ENCODE measurements at regions not wholly inside any gene's neighbourhood (a gene's known extent, or its start where the extent isn't known, plus 50 kb on each side); places are given as distances from the start of the nearest gene placed in this dataset.

- no peak overlapping the region for H3K4me3 ChIP-seq (ENCODE audit: low read depth, poor library complexity, severe bottlenecking)
- DNase-seq (ENCODE audit: low spot score in 2 of 2): no peak
- intact Hi-C loops (cut with DNase I; ENCODE audit: low total_unique reads): no loop called here
- WGBS, 2 donors: 65 to 77% methylated on average over 12 of the region's 12 CpGs
- TF ChIP-seq POLR2A (IDR thresholded peaks at IDR 0.05) (no peak), CTCF (IDR thresholded peaks at IDR 0.05) (no peak)
These were observed 118.6 kb downstream of the INHBB start for GRCh38 chr2:120464448-120464931.

GRCh38 chr2:120465012-120465700 is 119.2 kb downstream of the INHBB start:
- no peak overlapping the region for H3K4me3 ChIP-seq (ENCODE audit: low read depth, poor library complexity, severe bottlenecking)
- intact Hi-C loops (cut with DNase I; ENCODE audit: low total_unique reads): no loop called here
- WGBS, 2 donors: 94 to 100% methylated on average over 8 to 10 of the region's 11 CpGs
- DNase-seq (ENCODE audit: low spot score in 2 of 2): no peak
- no peak for TF ChIP-seq CTCF (IDR thresholded peaks at IDR 0.05)
- no peak for TF ChIP-seq POLR2A (IDR thresholded peaks at IDR 0.05)

GRCh38 chr2:120465701-120465988 is 119.7 kb downstream of the INHBB start:
- intact Hi-C loops (cut with DNase I; ENCODE audit: low total_unique reads): no loop called here
- no peak overlapping the region for H3K4me3 ChIP-seq (ENCODE audit: low read depth, poor library complexity, severe bottlenecking)
- TF ChIP-seq POLR2A (IDR thresholded peaks at IDR 0.05) (no peak), CTCF (IDR thresholded peaks at IDR 0.05) (no peak)

GRCh38 chr2:120465989-120466703 is 120.2 kb downstream of the INHBB start:
- no peak overlapping the region for H3K4me3 ChIP-seq (ENCODE audit: low read depth, poor library complexity, severe bottlenecking)
- TF ChIP-seq POLR2A (IDR thresholded peaks at IDR 0.05): no peak
- TF ChIP-seq CTCF (IDR thresholded peaks at IDR 0.05): peak in 1 of 3 donors; percentile 18
- 69 to 73% methylated on average over 25 of the region's 25 CpGs for WGBS, 2 donors
- intact Hi-C loops (cut with DNase I; ENCODE audit: low total_unique reads): no loop called here
- no peak for DNase-seq (ENCODE audit: low spot score in 2 of 2)

More at GRCh38 chr2:120465701-120465988, 119.7 kb downstream of the INHBB start:
- WGBS, 2 donors: 84% methylated on average over 6 of the region's 6 CpGs
- DNase-seq (ENCODE audit: low spot score in 2 of 2): no peak

- no peak for DNase-seq (ENCODE audit: low spot score in 2 of 2)
- WGBS, 2 donors: 78 to 86% methylated on average over 2 of the region's 2 CpGs
- no peak overlapping the region for H3K4me3 ChIP-seq (ENCODE audit: low read depth, poor library complexity, severe bottlenecking)
- intact Hi-C loops (cut with DNase I; ENCODE audit: low total_unique reads): no loop called here
- TF ChIP-seq CTCF (IDR thresholded peaks at IDR 0.05) (no peak), POLR2A (IDR thresholded peaks at IDR 0.05) (no peak)
These were observed 120.7 kb downstream of the INHBB start for GRCh38 chr2:120466704-120467054.
